ENCODE measurements at regions not wholly inside any gene's neighbourhood (a gene's known extent, or its start where the extent isn't known, plus 50 kb on each side); places are given as distances from the start of the nearest gene placed in this dataset.
"Not testable (repeated sequence)": the region's sequence is repeated elsewhere in the genome, so short reads cannot be mapped to it uniquely, and the experiment has no call there.

- Histone ChIP-seq H3K27ac (ENCODE audit: low read depth, low read length) (no peak overlapping the region), H3K9ac (ENCODE audit: low read length) (no peak overlapping the region), H3K4me1 (ENCODE audit: control insufficient read depth, insufficient read depth, low read length) (no peaks in the 10 kb centered on the region), H3K36me3 (ENCODE audit: control insufficient read depth, insufficient read depth, low read length) (no peaks in the 10 kb centered on the region), H3K4me3 (ENCODE audit: low read length) (no peak overlapping the region), H3K27me3 (ENCODE audit: control insufficient read depth, insufficient read depth, low read length) (no peaks in the 10 kb centered on the region)
These were observed 242.1 kb upstream of the HHIP start for GRCh38 chr4:144403893-144404292.

DNA sequence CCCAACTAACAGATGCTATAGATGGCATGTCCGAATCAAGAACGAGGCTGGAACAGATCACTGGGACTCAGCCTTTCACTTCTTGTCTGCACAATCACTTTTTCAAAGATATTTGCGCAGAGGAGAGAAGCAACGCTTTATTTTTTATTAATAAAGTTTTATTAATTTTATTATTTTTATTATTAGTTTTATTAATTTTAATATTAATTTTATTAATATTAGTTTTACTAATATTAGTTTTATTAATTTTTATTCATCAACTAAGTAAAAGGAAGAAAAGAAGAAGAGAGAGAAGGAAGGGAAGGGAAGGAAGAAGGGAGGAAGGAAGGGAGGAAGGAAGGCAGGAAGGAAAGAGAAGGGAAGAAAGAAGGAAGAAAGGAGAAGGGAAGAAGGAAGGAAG is 236.4 kb upstream of the HHIP start:
- H3K36me3 ChIP-seq (ENCODE audit: control insufficient read depth, insufficient read depth, low read length): no peaks in the 10 kb centered on the region
- H3K4me1 ChIP-seq (ENCODE audit: control insufficient read depth, insufficient read depth, low read length): no peaks in the 10 kb centered on the region
- no peak overlapping the region for H3K27ac ChIP-seq (ENCODE audit: low read depth, low read length)
- no peak overlapping the region for H3K9ac ChIP-seq (ENCODE audit: low read length)
- H3K4me3 ChIP-seq (ENCODE audit: low read length): no peak overlapping the region
- H3K27me3 ChIP-seq (ENCODE audit: control insufficient read depth, insufficient read depth, low read length): no peaks in the 10 kb centered on the region

GRCh38 chr4:144410230-144410783 is 235.6 kb upstream of the HHIP start:
- no peaks in the 10 kb centered on the region for H3K4me1 ChIP-seq (ENCODE audit: control insufficient read depth, insufficient read depth, low read length)

DNA sequence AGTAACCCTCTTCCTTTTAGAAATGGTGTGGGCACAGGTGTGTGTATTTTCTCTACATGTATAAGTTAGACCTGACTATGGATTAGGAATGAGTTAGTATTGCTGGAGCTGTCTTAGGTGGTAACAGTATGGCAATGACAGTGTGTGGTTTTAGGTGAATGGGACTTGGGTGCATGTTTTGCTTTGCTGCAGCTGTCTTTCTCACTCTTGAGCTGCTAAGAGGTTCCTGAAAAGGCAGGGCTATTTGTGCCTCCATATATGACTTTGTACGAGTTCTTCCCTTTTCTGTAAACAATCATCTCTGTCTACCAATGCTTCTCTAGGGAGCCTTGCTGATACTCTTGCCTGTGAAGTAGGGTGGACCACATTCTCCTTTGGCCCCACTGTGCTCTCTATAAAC is 234.8 kb upstream of the HHIP start:
- H3K4me3 ChIP-seq (ENCODE audit: low read length): no peak overlapping the region
- H3K27ac ChIP-seq (ENCODE audit: low read depth, low read length): no peak overlapping the region
- no peaks in the 10 kb centered on the region for H3K4me1 ChIP-seq (ENCODE audit: control insufficient read depth, insufficient read depth, low read length)
- no peaks in the 10 kb centered on the region for H3K27me3 ChIP-seq (ENCODE audit: control insufficient read depth, insufficient read depth, low read length)
- H3K9ac ChIP-seq (ENCODE audit: low read length): no peak overlapping the region
- H3K36me3 ChIP-seq (ENCODE audit: control insufficient read depth, insufficient read depth, low read length): no peaks in the 10 kb centered on the region

More at GRCh38 chr4:144410230-144410783, 235.6 kb upstream of the HHIP start:
- H3K27ac ChIP-seq (ENCODE audit: low read depth, low read length): no peak overlapping the region
- no peak overlapping the region for H3K9ac ChIP-seq (ENCODE audit: low read length)
- H3K36me3 ChIP-seq (ENCODE audit: control insufficient read depth, insufficient read depth, low read length): no peaks in the 10 kb centered on the region
- no peak overlapping the region for H3K4me3 ChIP-seq (ENCODE audit: low read length)
- H3K27me3 ChIP-seq (ENCODE audit: control insufficient read depth, insufficient read depth, low read length): no peaks in the 10 kb centered on the region

GRCh38 chr4:144411700-144412099 is 234.3 kb upstream of the HHIP start:
- Histone ChIP-seq H3K4me1 (ENCODE audit: control insufficient read depth, insufficient read depth, low read length) (no peaks in the 10 kb centered on the region), H3K36me3 (ENCODE audit: control insufficient read depth, insufficient read depth, low read length) (no peaks in the 10 kb centered on the region), H3K27me3 (ENCODE audit: control insufficient read depth, insufficient read depth, low read length) (no peaks in the 10 kb centered on the region), H3K27ac (ENCODE audit: low read depth, low read length) (no peak overlapping the region), H3K9ac (ENCODE audit: low read length) (no peak overlapping the region), H3K4me3 (ENCODE audit: low read length) (no peak overlapping the region)

DNA sequence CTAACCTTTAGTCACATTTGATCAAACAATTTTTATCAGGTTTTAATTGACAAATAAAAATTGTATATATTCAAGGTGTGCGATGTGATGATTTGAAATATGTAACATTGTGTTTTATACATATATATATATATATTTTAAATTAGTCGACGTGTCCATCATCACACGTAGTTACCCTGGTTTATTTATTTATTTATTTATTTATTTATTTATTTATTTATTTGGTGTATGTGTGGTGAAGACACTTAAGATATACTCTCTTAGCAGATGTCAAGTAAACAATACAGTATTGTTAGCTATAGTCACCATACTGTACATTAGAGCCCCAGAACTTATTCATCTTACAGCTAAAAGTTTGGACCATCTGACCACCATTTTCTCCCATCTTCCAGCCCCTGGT is 224.9 kb upstream of the HHIP start:
- Histone ChIP-seq H3K27ac (ENCODE audit: low read depth, low read length) (no peak overlapping the region), H3K9ac (ENCODE audit: low read length) (no peak overlapping the region), H3K36me3 (ENCODE audit: control insufficient read depth, insufficient read depth, low read length) (no peaks in the 10 kb centered on the region), H3K27me3 (ENCODE audit: control insufficient read depth, insufficient read depth, low read length) (no peaks in the 10 kb centered on the region), H3K4me1 (ENCODE audit: control insufficient read depth, insufficient read depth, low read length) (no peaks in the 10 kb centered on the region), H3K4me3 (ENCODE audit: low read length) (no peak overlapping the region)

GRCh38 chr4:144421839-144422565 is 224.0 kb upstream of the HHIP start:
- Histone ChIP-seq H3K4me1 (ENCODE audit: control insufficient read depth, insufficient read depth, low read length) (no peaks in the 10 kb centered on the region), H3K4me3 (ENCODE audit: low read length) (no peak overlapping the region), H3K27ac (ENCODE audit: low read depth, low read length) (no peak overlapping the region), H3K36me3 (ENCODE audit: control insufficient read depth, insufficient read depth, low read length) (no peaks in the 10 kb centered on the region), H3K27me3 (ENCODE audit: control insufficient read depth, insufficient read depth, low read length) (no peaks in the 10 kb centered on the region), H3K9ac (ENCODE audit: low read length) (no peak overlapping the region)

DNA sequence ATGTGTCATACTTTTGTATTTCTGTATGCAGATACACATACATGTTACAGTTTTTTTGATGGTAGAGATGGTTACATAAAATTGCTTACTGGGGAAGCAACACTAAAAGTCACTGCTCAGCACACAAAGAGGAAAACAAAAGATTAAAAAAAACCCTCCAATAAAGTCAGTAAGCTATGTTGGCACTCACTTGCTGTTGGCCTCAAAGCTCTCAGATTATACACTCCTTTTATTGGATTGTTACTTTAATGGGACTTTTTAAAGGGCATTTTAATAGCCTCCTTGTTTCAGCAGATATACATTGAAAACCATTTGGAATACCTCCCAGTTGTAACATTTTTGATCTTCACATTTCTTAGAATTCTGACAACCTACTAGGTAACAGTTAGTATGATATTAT is 222.0 kb upstream of the HHIP start:
- no peak overlapping the region for H3K9ac ChIP-seq (ENCODE audit: low read length)
- H3K36me3 ChIP-seq (ENCODE audit: control insufficient read depth, insufficient read depth, low read length): no peaks in the 10 kb centered on the region
- H3K27ac ChIP-seq (ENCODE audit: low read depth, low read length): no peak overlapping the region
- H3K4me3 ChIP-seq (ENCODE audit: low read length): no peak overlapping the region
- no peaks in the 10 kb centered on the region for H3K4me1 ChIP-seq (ENCODE audit: control insufficient read depth, insufficient read depth, low read length)
- no peaks in the 10 kb centered on the region for H3K27me3 ChIP-seq (ENCODE audit: control insufficient read depth, insufficient read depth, low read length)

DNA sequence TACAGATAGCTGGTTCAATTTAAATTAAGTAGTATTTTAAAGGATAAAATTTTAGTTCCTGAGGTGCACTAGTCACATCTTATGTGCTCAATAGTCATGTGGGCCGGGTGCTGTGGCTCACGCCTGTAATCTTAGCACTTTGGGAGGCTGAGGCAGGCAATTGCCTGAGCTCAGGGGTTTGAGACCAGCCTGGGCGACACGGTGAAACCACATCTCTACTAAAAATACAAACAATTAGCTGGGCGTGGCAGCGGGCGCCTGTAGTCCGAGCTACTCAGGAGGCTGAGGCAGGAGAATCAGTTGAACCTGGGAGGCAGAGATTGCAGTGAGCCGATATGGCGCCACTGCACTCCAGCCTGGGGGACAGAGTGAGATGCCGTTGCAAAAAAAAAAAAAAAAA is 219.9 kb upstream of the HHIP start:
- H3K27ac ChIP-seq (ENCODE audit: low read depth, low read length); H3K9ac ChIP-seq (ENCODE audit: low read length); H3K4me3 ChIP-seq (ENCODE audit: low read length); H3K4me1 ChIP-seq (ENCODE audit: control insufficient read depth, insufficient read depth, low read length); H3K36me3 ChIP-seq (ENCODE audit: control insufficient read depth, insufficient read depth, low read length); H3K27me3 ChIP-seq (ENCODE audit: control insufficient read depth, insufficient read depth, low read length): not testable (repeated sequence)

DNA sequence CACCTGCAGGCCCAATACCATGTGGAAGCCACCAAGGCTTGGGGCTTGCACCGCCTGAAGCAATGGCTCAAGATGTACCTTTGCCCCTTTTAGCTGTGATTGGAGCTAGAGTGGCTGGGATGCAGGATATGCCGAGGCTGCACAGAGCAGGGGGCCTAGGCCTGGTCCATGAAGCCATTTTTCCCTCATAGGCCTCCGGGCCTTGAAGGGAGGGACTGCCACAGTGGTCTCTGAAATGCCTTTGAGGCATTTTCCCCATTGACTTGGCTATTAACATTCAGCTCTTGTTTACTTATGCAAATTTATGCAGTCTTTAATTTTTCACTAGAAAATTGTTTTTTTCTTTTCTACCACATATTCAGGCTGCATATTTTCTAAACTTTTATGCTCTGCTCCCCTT is 203.2 kb upstream of the HHIP start:
- Histone ChIP-seq H3K9ac (ENCODE audit: low read length) (no peak overlapping the region), H3K27ac (ENCODE audit: low read depth, low read length) (no peak overlapping the region), H3K4me3 (ENCODE audit: low read length) (no peak overlapping the region), H3K36me3 (ENCODE audit: control insufficient read depth, insufficient read depth, low read length) (no peaks in the 10 kb centered on the region), H3K4me1 (ENCODE audit: control insufficient read depth, insufficient read depth, low read length) (no peaks in the 10 kb centered on the region), H3K27me3 (ENCODE audit: control insufficient read depth, insufficient read depth, low read length) (no peaks in the 10 kb centered on the region)

- H3K36me3 ChIP-seq (ENCODE audit: control insufficient read depth, insufficient read depth, low read length): no peaks in the 10 kb centered on the region
- no peak overlapping the region for H3K9ac ChIP-seq (ENCODE audit: low read length)
- no peaks in the 10 kb centered on the region for H3K27me3 ChIP-seq (ENCODE audit: control insufficient read depth, insufficient read depth, low read length)
- H3K4me1 ChIP-seq (ENCODE audit: control insufficient read depth, insufficient read depth, low read length): no peaks in the 10 kb centered on the region
- H3K27ac ChIP-seq (ENCODE audit: low read depth, low read length): no peak overlapping the region
- H3K4me3 ChIP-seq (ENCODE audit: low read length): no peak overlapping the region
These were observed 196.3 kb upstream of the HHIP start for GRCh38 chr4:144449611-144450010.

DNA sequence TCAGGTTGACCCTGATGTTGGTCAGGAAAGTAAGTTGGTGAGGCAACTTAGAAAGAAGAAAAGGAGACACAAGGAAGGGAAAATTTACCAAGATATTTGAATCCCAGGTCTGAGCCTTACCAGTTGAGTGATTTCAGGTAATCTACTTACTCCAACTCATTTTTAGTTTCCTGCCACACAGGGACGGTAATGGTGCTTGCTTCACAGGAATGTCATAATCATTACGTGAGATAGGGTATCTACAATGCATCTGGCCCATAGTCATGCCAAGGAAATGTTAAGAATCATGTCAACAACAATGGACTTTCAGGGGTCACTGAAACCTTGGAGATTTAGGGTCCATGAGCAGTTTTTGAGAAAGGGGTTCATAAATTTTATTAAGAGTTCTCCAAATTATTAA is 195.4 kb upstream of the HHIP start:
- H3K9ac ChIP-seq (ENCODE audit: low read length): no peak overlapping the region
- H3K36me3 ChIP-seq (ENCODE audit: control insufficient read depth, insufficient read depth, low read length): no peaks in the 10 kb centered on the region
- no peaks in the 10 kb centered on the region for H3K27me3 ChIP-seq (ENCODE audit: control insufficient read depth, insufficient read depth, low read length)
- H3K4me3 ChIP-seq (ENCODE audit: low read length): no peak overlapping the region
- H3K27ac ChIP-seq (ENCODE audit: low read depth, low read length): no peak overlapping the region
- H3K4me1 ChIP-seq (ENCODE audit: control insufficient read depth, insufficient read depth, low read length): no peaks in the 10 kb centered on the region

DNA sequence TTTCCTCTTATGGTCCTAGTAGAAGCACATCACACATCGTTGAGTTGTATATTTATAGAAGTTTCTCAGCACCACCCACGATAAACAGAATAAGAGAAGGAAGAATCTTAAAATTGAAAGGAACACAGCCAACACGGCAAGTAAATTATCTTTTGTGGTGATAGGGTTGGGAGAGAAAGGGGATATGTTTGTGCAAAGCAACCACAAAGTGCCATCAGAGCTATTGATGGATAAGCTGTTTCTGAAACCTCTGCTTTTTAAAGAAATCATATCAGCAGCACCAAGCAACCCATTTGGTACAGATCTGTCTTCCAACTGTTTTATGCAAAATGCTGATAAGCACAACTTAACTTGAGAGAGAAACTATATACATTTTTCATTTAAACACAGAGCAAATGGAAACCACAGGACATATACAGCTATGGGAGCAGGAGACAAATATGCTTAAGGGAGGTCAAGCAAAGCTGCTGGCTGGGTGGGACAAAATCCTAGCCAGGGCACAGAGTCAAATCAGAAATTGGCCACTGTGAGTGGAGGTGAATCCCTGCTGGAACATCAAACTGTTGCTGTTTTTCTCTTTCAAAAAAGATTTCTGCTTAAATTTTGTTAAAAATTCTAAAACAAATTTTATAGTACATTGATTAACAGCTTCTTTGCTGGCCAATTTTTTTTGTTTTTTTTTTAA is 194.0 kb upstream of the HHIP start:
- H3K4me3 ChIP-seq (ENCODE audit: low read length): no peak overlapping the region
- no peaks in the 10 kb centered on the region for H3K36me3 ChIP-seq (ENCODE audit: control insufficient read depth, insufficient read depth, low read length)
- H3K27ac ChIP-seq (ENCODE audit: low read depth, low read length): no peak overlapping the region
- no peaks in the 10 kb centered on the region for H3K4me1 ChIP-seq (ENCODE audit: control insufficient read depth, insufficient read depth, low read length)
- H3K9ac ChIP-seq (ENCODE audit: low read length): no peak overlapping the region
- no peaks in the 10 kb centered on the region for H3K27me3 ChIP-seq (ENCODE audit: control insufficient read depth, insufficient read depth, low read length)

All from rectal smooth muscle tissue (tissue), 1 donor.